A673 (cell line): ENCODE measurements at regions not wholly inside any gene's neighbourhood (a gene's known extent, or its start where the extent isn't known, plus 50 kb on each side); places are given as distances from the start of the nearest gene placed in this dataset.

ENCODE experiments used
- CTCF ChIP-seq: fragments of 300-800, 200-600 bp; sonication (generic); conservative IDR thresholded peaks from 2 replicates; pipeline ENCODE4 v1.5.1; 2017; ENCODE audit warnings: low read depth, mild to moderate bottlenecking, antibody characterized with exemption, low read length, moderate library complexity, mixed read lengths
- EZH2 ChIP-seq: fragments of 200-600 bp; sonication (generic); IDR thresholded peaks from 2 replicates; pipeline ENCODE4 v1.6.1; 2017; ENCODE audit warnings: borderline replicate concordance, low read depth, mild to moderate bottlenecking, mixed read lengths, antibody characterized with exemption, low read length; ENCODE audit not compliant: poor library complexity, severe bottlenecking

GRCh38 chr2:12033494-12033893 is 287.1 kb downstream of the LPIN1 start:
- TF ChIP-seq CTCF (no peak), EZH2 (no peak)
